SK-N-SH (cell line): ENCODE measurements at regions not wholly inside any gene's neighbourhood (a gene's known extent, or its start where the extent isn't known, plus 50 kb on each side); places are given as distances from the start of the nearest gene placed in this dataset.

ENCODE experiments used
- CTCF ChIA-PET: fragments of 300-600, 350-600 bp; formaldehyde crosslinking; extraction: SDS; loops from one replicate; lab custom pipeline; 2021; lab: Yijun Ruan, JAX
- POLR2A ChIA-PET: fragments of 350-600 bp; sonication (Branson Sonifier 250); formaldehyde crosslinking; extraction: SDS; loops from one replicate; lab custom pipeline; 2020; ENCODE audit warnings: antibody characterized with exemption, inconsistent platforms; lab: Yijun Ruan, JAX
- DNase-seq: peaks from one replicate; pipeline ENCODE4 v3.0.0; 2012
- H2AFZ ChIP-seq: fragments of 200-600 bp; sonication (generic); 2 replicates; pipeline ENCODE4 v1.8.1; 2016; ENCODE audit warnings: antibody characterized with exemption, mild to moderate bottlenecking, low read depth
- H3F3A ChIP-seq: fragments of 200-600 bp; sonication (generic); replicated peaks from 2 replicates; pipeline ENCODE3; 2016; ENCODE audit warnings: antibody characterized with exemption, mild to moderate bottlenecking; ENCODE audit not compliant: insufficient read depth
- H3K27ac ChIP-seq, 2 experiments: fragments of 200-500 bp in 1 of 2; fragments of 200-600 bp in 1 of 2; sonication (Bioruptor generic) in 1 of 2; sonication (generic), shearing (Covaris generic) in 1 of 2; 2 replicates each; pipeline versions ENCODE4 v1.5.1 to v1.6.1; 2014 to 2016; ENCODE audit warnings: low read depth in 2 of 2, inconsistent platforms in 1 of 2, low read length in 1 of 2, mild to moderate bottlenecking in 1 of 2, mixed read lengths in 1 of 2
- H3K27me3 ChIP-seq: fragments of 200-600 bp; sonication (generic), shearing (Covaris generic); 2 replicates; pipeline ENCODE4 v1.6.1; 2016; ENCODE audit warnings: mixed run types; ENCODE audit not compliant: insufficient read depth
- H3K36me3 ChIP-seq, 2 experiments: fragments of 200-500 bp in 1 of 2; fragments of 200-600 bp in 1 of 2; sonication (Bioruptor generic) in 1 of 2; sonication (generic) in 1 of 2; replicated peaks in 1 of 2; 2 replicates each; pipeline versions ENCODE3 to v1.5.1; 2014 to 2016; ENCODE audit warnings: low read length in 1 of 2, mild to moderate bottlenecking in 1 of 2; ENCODE audit not compliant: insufficient read depth in 2 of 2, control insufficient read depth in 1 of 2
- H3K4me1 ChIP-seq, 2 experiments: fragments of 200-500 bp in 1 of 2; fragments of 200-600 bp in 1 of 2; sonication (Bioruptor generic) in 1 of 2; sonication (generic), shearing (Covaris generic) in 1 of 2; 2 replicates each; pipeline versions ENCODE4 v1.5.1 to v1.6.1; 2014 to 2016; ENCODE audit warnings: low read depth in 1 of 2, low read length in 1 of 2, mixed run types in 1 of 2; ENCODE audit not compliant: insufficient read depth in 2 of 2, control insufficient read depth in 1 of 2
- H3K4me2 ChIP-seq: fragments of 200-600 bp; sonication (generic), shearing (Covaris generic); 2 replicates; pipeline ENCODE4 v1.6.1; 2017; ENCODE audit warnings: mixed run types
- H3K4me3 ChIP-seq, 2 experiments: fragments of 200-500 bp in 1 of 2; fragments of 200-600 bp in 1 of 2; sonication (Bioruptor generic) in 1 of 2; sonication (generic), shearing (Covaris generic) in 1 of 2; 2 replicates each; pipeline versions ENCODE4 v1.5.1 to v1.8.1; 2014 to 2016; ENCODE audit warnings: low read depth in 2 of 2, inconsistent platforms in 1 of 2, low read length in 1 of 2, mild to moderate bottlenecking in 1 of 2, mixed read lengths in 1 of 2, moderate library complexity in 1 of 2
- H3K79me2 ChIP-seq: fragments of 200-600 bp; sonication (generic); 2 replicates; pipeline ENCODE4 v1.8.1; 2017; ENCODE audit warnings: mild to moderate bottlenecking; ENCODE audit not compliant: insufficient read depth
- H3K9ac ChIP-seq: fragments of 200-600 bp; sonication (generic); 2 replicates; pipeline ENCODE4 v1.6.1; 2017; ENCODE audit warnings: mixed run types
- H3K9me2 ChIP-seq: fragments of 200-600 bp; sonication (generic); 2 replicates; pipeline ENCODE4 v1.6.1; 2017; ENCODE audit warnings: mixed run types
- H3K9me3 ChIP-seq: fragments of 200-600 bp; sonication (generic); 2 replicates; pipeline ENCODE4 v1.6.1; 2017; ENCODE audit warnings: mixed run types, mild to moderate bottlenecking, moderate library complexity
- H4K20me1 ChIP-seq: fragments of 200-600 bp; sonication (generic); 2 replicates; pipeline ENCODE4 v1.6.1; 2017; ENCODE audit warnings: mild to moderate bottlenecking, mixed run types; ENCODE audit not compliant: insufficient read depth
- CHD2 ChIP-seq: fragments of 150-350 bp; IDR thresholded peaks from 2 replicates; pipeline ENCODE4 v1.6.1; 2018; ENCODE audit warnings: low read length; ENCODE audit not compliant: partially characterized antibody
- CTCF ChIP-seq: fragments of 200-600 bp; sonication (generic); IDR thresholded peaks from 2 replicates; pipeline ENCODE4 v1.6.1; 2017; ENCODE audit warnings: antibody characterized with exemption, mild to moderate bottlenecking, moderate library complexity
- ELF1 ChIP-seq: IDR thresholded peaks from 2 replicates; pipeline ENCODE4 v1.4.0; 2012
- EZH2phosphoT487 ChIP-seq: fragments of 200-600 bp; sonication (generic); IDR thresholded peaks from 2 replicates; pipeline ENCODE4 v1.6.1; 2017; ENCODE audit warnings: low read depth, mixed run types, mild to moderate bottlenecking, antibody characterized with exemption, moderate library complexity, borderline replicate concordance
- GABPA ChIP-seq: IDR thresholded peaks from 2 replicates; pipeline ENCODE4 v1.4.0; 2012; ENCODE audit warnings: low read depth, mild to moderate bottlenecking
- IRF3 ChIP-seq: fragments of 150-350 bp; IDR thresholded peaks from 2 replicates; pipeline ENCODE4 v1.6.1; 2016; ENCODE audit warnings: mild to moderate bottlenecking, low read depth, low read length
- MAX ChIP-seq: IDR thresholded peaks from 2 replicates; pipeline ENCODE4 v1.4.0; 2012; ENCODE audit warnings: low read depth
- MEF2A ChIP-seq: IDR thresholded peaks from 2 replicates; pipeline ENCODE4 v1.4.0; 2012; ENCODE audit warnings: low read depth, borderline replicate concordance
- MXI1 ChIP-seq: IDR thresholded peaks from 2 replicates; pipeline ENCODE4 v1.6.1; 2012; ENCODE audit warnings: mild to moderate bottlenecking, low read depth, low read length, improper control_type of control experiment
- NFIC ChIP-seq: IDR thresholded peaks from 2 replicates; pipeline ENCODE4 v1.4.0; 2012; ENCODE audit warnings: borderline replicate concordance
- NRF1 ChIP-seq: IDR thresholded peaks from 2 replicates; pipeline ENCODE4 v1.6.1; 2012; ENCODE audit warnings: low read depth, mild to moderate bottlenecking, low read length
- PBX3 ChIP-seq: IDR thresholded peaks from 2 replicates; pipeline ENCODE4; 2012
- POLR2AphosphoS5 ChIP-seq: IDR thresholded peaks from 2 replicates; pipeline ENCODE4 v1.6.1; 2012; ENCODE audit warnings: low read depth, low read length
- RAD21 ChIP-seq: IDR thresholded peaks from 2 replicates; pipeline ENCODE4 v1.6.1; 2012; ENCODE audit warnings: mild to moderate bottlenecking, low read length
- RFX5 ChIP-seq: IDR thresholded peaks from 2 replicates; pipeline ENCODE4 v1.6.1; 2012; ENCODE audit warnings: mild to moderate bottlenecking, improper control_type of control experiment, low read length
- SIN3A ChIP-seq: IDR thresholded peaks from 2 replicates; pipeline ENCODE4 v1.6.1; 2012; ENCODE audit warnings: low read depth, mild to moderate bottlenecking, low read length, moderate library complexity, borderline replicate concordance
- SMC3 ChIP-seq: IDR thresholded peaks from 2 replicates; pipeline ENCODE4 v1.6.1; 2012; ENCODE audit warnings: low read depth, low read length, improper control_type of control experiment
- TAF1 ChIP-seq: IDR thresholded peaks from 2 replicates; pipeline ENCODE4 v1.6.1; 2012; ENCODE audit warnings: low read depth, mild to moderate bottlenecking, low read length, moderate library complexity, borderline replicate concordance
- TEAD4 ChIP-seq: IDR thresholded peaks from 2 replicates; pipeline ENCODE4 v1.4.0; 2012; ENCODE audit warnings: mild to moderate bottlenecking, borderline replicate concordance; ENCODE audit not compliant: insufficient read depth
- USF2 ChIP-seq: fragments of 150-350 bp; IDR thresholded peaks from 2 replicates; pipeline ENCODE4 v1.6.1; 2017; ENCODE audit warnings: antibody characterized with exemption, low read length, low read depth, borderline replicate concordance
- YY1 ChIP-seq: IDR thresholded peaks from 2 replicates; pipeline ENCODE4 v1.4.0; 2012; ENCODE audit warnings: low read depth, mild to moderate bottlenecking
- WGBS: methylation state at CpG from one replicate; pipeline ENCODE4 v1.1.6; 2017; ENCODE audit warnings: low lambda C conversion rate; 5-methylcytosine and 5-hydroxymethylcytosine counted together

GRCh38 chr2:56014046-56014730 lies 90.6 kb upstream of the EFEMP1 start (continued):
- TF ChIP-seq CTCF = no peak
- TF ChIP-seq, all 33 proteins: peak for 0

- POLR2A ChIA-PET = no interaction called here
- H3K4me2 ChIP-seq = no peak overlapping the region
Measured at GRCh38 chr2:56015711-56016115, 92.1 kb upstream of the EFEMP1 start.

GRCh38 chr2:56017784-56018183 lies 94.2 kb upstream of the EFEMP1 start:
- no peak for DNase-seq
- no peaks in the 10 kb centered on the region for H3K36me3 ChIP-seq
- no peak overlapping the region for H3K4me2 ChIP-seq
- no peak overlapping the region for H3K4me3 ChIP-seq
- no peaks in the 10 kb centered on the region for H3F3A ChIP-seq
- H3K9ac ChIP-seq = no peak overlapping the region
- no peaks in the 10 kb centered on the region for H3K79me2 ChIP-seq
- no peaks in the 10 kb centered on the region for H3K9me2 ChIP-seq
- H3K9me3 ChIP-seq = no peaks in the 10 kb centered on the region
- no peaks in the 10 kb centered on the region for H3K27me3 ChIP-seq
- CTCF ChIA-PET = no interaction called here
- no peak overlapping the region for H3K27ac ChIP-seq
- no peaks in the 10 kb centered on the region for H4K20me1 ChIP-seq
- peaks cover 0 to 4% of the 10 kb centered on the region in 2 experiments; a peak in 2 of 4 replicates for H3K4me1 ChIP-seq
- H2AFZ ChIP-seq = no peak overlapping the region
- POLR2A ChIA-PET = no interaction called here
- no peak for TF ChIP-seq SMC3
- no peak for TF ChIP-seq MEF2A
- TF ChIP-seq MAX = no peak
- TF ChIP-seq NRF1 = no peak
- no peak for TF ChIP-seq USF2
- no peak for TF ChIP-seq MXI1
- TF ChIP-seq ELF1 = no peak
- no peak for TF ChIP-seq PBX3
- TF ChIP-seq CHD2 = no peak
- TF ChIP-seq TEAD4 = no peak
- no peak for TF ChIP-seq SIN3A
- TF ChIP-seq RFX5 = no peak
- TF ChIP-seq GABPA = no peak
- no peak for TF ChIP-seq TAF1
- TF ChIP-seq EZH2phosphoT487 = no peak

More at GRCh38 chr2:56015711-56016115, 92.1 kb upstream of the EFEMP1 start:
- 41% methylated on average over 4 of the region's 4 CpGs for WGBS
- H3F3A ChIP-seq = no peaks in the 10 kb centered on the region
- TF ChIP-seq YY1 (no peak), RFX5 (no peak), NFIC (no peak), IRF3 (no peak), EZH2phosphoT487 (no peak), POLR2AphosphoS5 (no peak), SIN3A (no peak), RAD21 (no peak)
- TF ChIP-seq, all 33 proteins: peak for 0
- Histone ChIP-seq H4K20me1 (no peaks in the 10 kb centered on the region), H3K36me3 (no peaks in the 10 kb centered on the region), H3K27me3 (no peaks in the 10 kb centered on the region), H3K9me3 (no peaks in the 10 kb centered on the region), H3K27ac (no peak overlapping the region), H3K9me2 (no peaks in the 10 kb centered on the region), H3K9ac (no peak overlapping the region), H3K4me1 (peaks cover 0 to 4% of the 10 kb centered on the region in 2 experiments; a peak in 2 of 4 replicates), H3K79me2 (no peaks in the 10 kb centered on the region), H2AFZ (peak overlapping the region; percentile 43; the same call in 1 of the 2 replicates), H3K4me3 (no peak overlapping the region)
- CTCF ChIA-PET = interaction anchor here (1.1 to 2.5 kb wide), 3 partner anchors 54 to 297 kb away, joined by 3 to 8 read pairs (median 8); no protein-coding TSS in a partner anchor
- DNase-seq = no peak
